GM23338 (cell line): ENCODE measurements at regions not wholly inside any gene's neighbourhood (a gene's known extent, or its start where the extent isn't known, plus 50 kb on each side); places are given as distances from the start of the nearest gene placed in this dataset.

Experiments used
- ATAC-seq: fragments of 200-7000 bp; cut with Tn5 transposase; 3 replicates; pipeline ENCODE4 v1.9.1; 2020
- DNase-seq: peaks from one replicate; pipeline ENCODE4 v3.0.0-alpha.2; 2015; ENCODE audit warnings: low spot score
- H2AFZ ChIP-seq: fragments of 200-600 bp; sonication (generic); 2 replicates; pipeline ENCODE4 v1.8.0; 2016; ENCODE audit warnings: antibody characterized with exemption, mild to moderate bottlenecking, moderate library complexity
- H3F3A ChIP-seq: fragments of 200-600 bp; sonication (generic); replicated peaks from 2 replicates; pipeline ENCODE4 v1.8.0; 2017; ENCODE audit warnings: antibody characterized with exemption, mixed run types, low read depth
- H3K27ac ChIP-seq: fragments of 200-600 bp; sonication (generic); 2 replicates; pipeline ENCODE4 v1.6.1; 2016; ENCODE audit warnings: low read depth
- H3K27me3 ChIP-seq: fragments of 200-600 bp; sonication (generic); 2 replicates; pipeline ENCODE4 v1.8.0; 2016; ENCODE audit warnings: mild to moderate bottlenecking, mixed run types, moderate library complexity; ENCODE audit not compliant: insufficient read depth
- H3K36me3 ChIP-seq: fragments of 200-600 bp; sonication (generic); 2 replicates; pipeline ENCODE4 v1.8.0; 2016; ENCODE audit warnings: mild to moderate bottlenecking; ENCODE audit not compliant: insufficient read depth
- H3K4me1 ChIP-seq: fragments of 200-600 bp; sonication (generic); 2 replicates; pipeline ENCODE4 v1.8.0; 2016; ENCODE audit warnings: mild to moderate bottlenecking, moderate library complexity; ENCODE audit not compliant: insufficient read depth
- H3K4me2 ChIP-seq: fragments of 200-600 bp; sonication (generic); 2 replicates; pipeline ENCODE4 v1.7.1; 2017; ENCODE audit warnings: mixed run types
- H3K4me3 ChIP-seq: fragments of 200-600 bp; sonication (generic); 2 replicates; pipeline ENCODE4 v1.6.1; 2016; ENCODE audit warnings: mixed run types
- H3K79me2 ChIP-seq: fragments of 200-600 bp; sonication (generic); replicated peaks from 2 replicates; pipeline ENCODE4 v1.8.0; 2017; ENCODE audit warnings: mild to moderate bottlenecking; ENCODE audit not compliant: insufficient read depth
- H3K9me2 ChIP-seq: fragments of 200-600 bp; sonication (generic); 2 replicates; pipeline ENCODE4 v1.8.0; 2017; ENCODE audit not compliant: insufficient read depth
- H4K20me1 ChIP-seq: fragments of 200-600 bp; sonication (generic); replicated peaks from 2 replicates; pipeline ENCODE4 v1.8.0; 2017; ENCODE audit warnings: mild to moderate bottlenecking; ENCODE audit not compliant: insufficient read depth
- H3K27ac Mint-ChIP-seq: 2 replicates; pipeline ENCODE4 v1.8.0; 2020; ENCODE audit warnings: inconsistent platforms, mild to moderate bottlenecking, moderate library complexity, mixed read lengths
- H3K27me3 Mint-ChIP-seq: 3 replicates; pipeline ENCODE4 v1.8.0; 2022; ENCODE audit warnings: low read depth, mild to moderate bottlenecking, moderate library complexity, mixed read lengths, inconsistent platforms; ENCODE audit not compliant: insufficient read depth, poor library complexity
- H3K36me3 Mint-ChIP-seq: 3 replicates; pipeline ENCODE4 v1.8.0; 2021; ENCODE audit warnings: low read depth, mild to moderate bottlenecking, inconsistent platforms, moderate library complexity, mixed read lengths
- H3K4me1 Mint-ChIP-seq: 3 replicates; pipeline ENCODE4 v1.8.0; 2020; ENCODE audit warnings: mild to moderate bottlenecking, inconsistent platforms, mixed read lengths
- H3K4me3 Mint-ChIP-seq: 3 replicates; pipeline ENCODE4 v1.8.0; 2021; ENCODE audit warnings: moderate library complexity, mild to moderate bottlenecking, inconsistent platforms, mixed read lengths
- H3K9me3 Mint-ChIP-seq: 3 replicates; pipeline ENCODE4 v1.8.0; 2020; ENCODE audit warnings: moderate library complexity, mild to moderate bottlenecking, inconsistent platforms, mixed read lengths
- CREB1 ChIP-seq: fragments of 250-450 bp; sonication (Bioruptor Pico); IDR thresholded peaks from 2 replicates; pipeline ENCODE4 v1.5.0; 2020; ENCODE audit warnings: low read depth, mild to moderate bottlenecking, moderate library complexity
- EZH2 ChIP-seq: fragments of 200-600 bp; sonication (generic); IDR thresholded peaks from one replicate; pipeline ENCODE4 v1.8.0; 2017; ENCODE audit warnings: antibody characterized with exemption, mild to moderate bottlenecking, low read depth; ENCODE audit not compliant: unreplicated experiment
- EZH2phosphoT487 ChIP-seq: fragments of 200-600 bp; sonication (generic); IDR thresholded peaks from one replicate; pipeline ENCODE4 v1.8.1; 2018; ENCODE audit warnings: antibody characterized with exemption; ENCODE audit not compliant: unreplicated experiment
- JUNB ChIP-seq: IDR thresholded peaks from one replicate; pipeline ENCODE4 v1.6.1; 2016; ENCODE audit warnings: antibody characterized with exemption; ENCODE audit not compliant: unreplicated experiment
- NANOG ChIP-seq: IDR thresholded peaks from 2 replicates; pipeline ENCODE4 v1.6.1; 2016; ENCODE audit warnings: antibody characterized with exemption, borderline replicate concordance
- POLR2AphosphoS5 ChIP-seq: IDR thresholded peaks from 2 replicates; pipeline ENCODE4 v1.6.1; 2016; ENCODE audit warnings: antibody characterized with exemption, low read depth
- REST ChIP-seq: IDR thresholded peaks from one replicate; pipeline ENCODE4 v1.6.1; 2018; ENCODE audit warnings: antibody characterized with exemption; ENCODE audit not compliant: unreplicated experiment
- STAT1 ChIP-seq: IDR thresholded peaks from one replicate; pipeline ENCODE4 v1.6.1; 2016; ENCODE audit warnings: antibody characterized with exemption; ENCODE audit not compliant: unreplicated experiment
- ZNF114 ChIP-seq: fragments of 250-450 bp; sonication (Bioruptor Pico); IDR thresholded peaks from 2 replicates; pipeline ENCODE4 v1.5.0; 2020; ENCODE audit warnings: mild to moderate bottlenecking, moderate library complexity
- ZNF331 ChIP-seq: fragments of 250-450 bp; sonication (Bioruptor Pico); IDR thresholded peaks from 2 replicates; pipeline ENCODE4 v1.5.0; 2020; ENCODE audit warnings: low read depth, mild to moderate bottlenecking, moderate library complexity
- TF ChIP-seq, protein P1 (sequence below), 2 experiments: fragments of 200-600 bp in 1 of 2; sonication (generic) in 1 of 2; conservative IDR thresholded peaks; 2 replicates each; pipeline versions ENCODE4 v1.5.1 to v1.6.1; 2016 to 2017; ENCODE audit warnings: antibody characterized with exemption in 2 of 2, low read depth in 2 of 2, mild to moderate bottlenecking in 2 of 2, moderate library complexity in 1 of 2

- TF ChIP-seq, protein P1, sequence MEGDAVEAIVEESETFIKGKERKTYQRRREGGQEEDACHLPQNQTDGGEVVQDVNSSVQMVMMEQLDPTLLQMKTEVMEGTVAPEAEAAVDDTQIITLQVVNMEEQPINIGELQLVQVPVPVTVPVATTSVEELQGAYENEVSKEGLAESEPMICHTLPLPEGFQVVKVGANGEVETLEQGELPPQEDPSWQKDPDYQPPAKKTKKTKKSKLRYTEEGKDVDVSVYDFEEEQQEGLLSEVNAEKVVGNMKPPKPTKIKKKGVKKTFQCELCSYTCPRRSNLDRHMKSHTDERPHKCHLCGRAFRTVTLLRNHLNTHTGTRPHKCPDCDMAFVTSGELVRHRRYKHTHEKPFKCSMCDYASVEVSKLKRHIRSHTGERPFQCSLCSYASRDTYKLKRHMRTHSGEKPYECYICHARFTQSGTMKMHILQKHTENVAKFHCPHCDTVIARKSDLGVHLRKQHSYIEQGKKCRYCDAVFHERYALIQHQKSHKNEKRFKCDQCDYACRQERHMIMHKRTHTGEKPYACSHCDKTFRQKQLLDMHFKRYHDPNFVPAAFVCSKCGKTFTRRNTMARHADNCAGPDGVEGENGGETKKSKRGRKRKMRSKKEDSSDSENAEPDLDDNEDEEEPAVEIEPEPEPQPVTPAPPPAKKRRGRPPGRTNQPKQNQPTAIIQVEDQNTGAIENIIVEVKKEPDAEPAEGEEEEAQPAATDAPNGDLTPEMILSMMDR (conservative IDR thresholded peaks at IDR 0.05; ENCODE audit: low read depth in 2 of 2) = no peak
- TF ChIP-seq STAT1 (no peak), JUNB (no peak), EZH2 (no peak), NANOG (no peak), REST (no peak), ZNF114 (no peak), ZNF331 (CRISPR knock-in tag) (no peak), EZH2phosphoT487 (no peak), CREB1 (CRISPR knock-in tag) (no peak)
Observed at GRCh38 chr1:191016765-191017164, 539.1 kb upstream of the BRINP3 start (continued).

DNA sequence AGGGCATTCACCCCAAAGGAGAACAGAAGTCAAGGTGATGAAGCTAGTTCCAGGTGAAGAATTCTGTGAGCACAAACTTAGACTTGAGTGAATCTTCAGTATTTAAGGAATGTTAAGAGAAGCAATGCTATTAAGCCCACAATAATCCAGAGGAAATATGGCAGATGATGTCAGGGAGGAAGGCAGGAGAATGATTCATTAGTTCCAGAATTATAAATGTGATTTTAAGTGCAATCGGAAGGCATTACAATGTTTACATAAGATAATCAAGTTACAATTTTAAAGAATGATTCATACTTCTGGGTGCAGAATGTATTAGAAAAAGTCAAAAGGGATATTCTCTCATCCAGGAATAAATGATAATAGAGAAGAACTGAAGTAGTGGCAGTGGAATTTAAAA lies 545.2 kb upstream of the BRINP3 start:
- Mint-ChIP-seq H3K9me3 (peaks cover 9% of the 10 kb centered on the region; the same call in 2 of the 3 replicates), H3K27ac (no peak overlapping the region), H3K27me3 (peaks cover 3% of the 10 kb centered on the region), H3K36me3 (no peaks in the 10 kb centered on the region), H3K4me3 (no peak overlapping the region), H3K4me1 (no peaks in the 10 kb centered on the region)
- no peaks in the 10 kb centered on the region for H3F3A ChIP-seq
- H3K27me3 ChIP-seq = no peaks in the 10 kb centered on the region
- H3K36me3 ChIP-seq = no peaks in the 10 kb centered on the region
- H3K4me2 ChIP-seq = no peak overlapping the region
- H3K79me2 ChIP-seq = no peaks in the 10 kb centered on the region
- DNase-seq (no peak), ATAC-seq (no peak)
- H4K20me1 ChIP-seq = no peaks in the 10 kb centered on the region
- no peak overlapping the region for H3K27ac ChIP-seq
- no peak overlapping the region for H2AFZ ChIP-seq
- no peak overlapping the region for H3K4me3 ChIP-seq
- H3K9me2 ChIP-seq = no peaks in the 10 kb centered on the region
- TF ChIP-seq EZH2 = no peak
- no peak for TF ChIP-seq POLR2AphosphoS5
- no peaks in the 10 kb centered on the region for H3K4me1 ChIP-seq
